ENCODE measurements at regions not wholly inside any gene's neighbourhood (a gene's known extent, or its start where the extent isn't known, plus 50 kb on each side); places are given as distances from the start of the nearest gene placed in this dataset.

GRCh38 chr4:37082912-37083311 is 161.6 kb upstream of the NWD2 start (continued):
- no peak for TF ChIP-seq ZFP36 (IDR thresholded peaks at IDR 0.05; ENCODE audit: borderline replicate concordance, partially characterized antibody)

GRCh38 chr4:37095925-37096324 is 148.6 kb upstream of the NWD2 start:
- no peaks in the 10 kb centered on the region for H3K9me3 ChIP-seq
- no peaks in the 10 kb centered on the region for H3K4me1 ChIP-seq
- ATAC-seq (no peak), FAIRE-seq (no peak), DNase-seq (ENCODE audit: low read depth in 1 of 2, low spot score in 1 of 2) (no peak)
- WGBS (ENCODE audit: missing lambda C conversion rate) = 0% methylated on average over 1 of the region's 1 CpG
- H3K27ac ChIP-seq = no peak overlapping the region
- no peak overlapping the region for H3K4me3 ChIP-seq
- ChIA-PET POLR2A (no interaction called here), CTCF (no interaction called here)
- TF ChIP-seq, protein P1, sequence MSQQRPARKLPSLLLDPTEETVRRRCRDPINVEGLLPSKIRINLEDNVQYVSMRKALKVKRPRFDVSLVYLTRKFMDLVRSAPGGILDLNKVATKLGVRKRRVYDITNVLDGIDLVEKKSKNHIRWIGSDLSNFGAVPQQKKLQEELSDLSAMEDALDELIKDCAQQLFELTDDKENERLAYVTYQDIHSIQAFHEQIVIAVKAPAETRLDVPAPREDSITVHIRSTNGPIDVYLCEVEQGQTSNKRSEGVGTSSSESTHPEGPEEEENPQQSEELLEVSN (IDR thresholded peaks at IDR 0.05; ENCODE audit: borderline replicate concordance, low read depth) = no peak
- TF ChIP-seq RFX5 (IDR thresholded peaks at IDR 0.05) = no peak
- H3K4me2 ChIP-seq = no peak overlapping the region

DNA sequence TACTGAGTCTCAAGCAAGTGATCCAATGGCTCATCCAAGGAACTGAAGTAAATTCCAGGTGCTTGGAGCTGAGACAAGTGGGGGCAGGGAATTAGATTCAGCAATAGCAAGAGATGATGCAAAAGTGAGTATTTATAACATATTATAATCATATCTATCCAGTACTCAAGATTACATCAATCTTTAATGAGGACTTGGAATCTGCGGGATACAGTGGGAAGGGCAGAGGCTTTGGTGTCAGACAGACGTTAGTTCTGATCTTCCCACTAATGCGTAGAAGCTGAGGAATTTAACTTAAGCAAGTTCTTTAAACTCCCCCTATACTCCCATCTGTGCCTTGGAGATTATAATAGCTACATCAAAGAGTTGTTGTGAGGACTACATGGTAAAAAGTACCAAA is 143.4 kb upstream of the NWD2 start:
- DNase-seq (ENCODE audit: low read depth in 1 of 2, low spot score in 1 of 2) = no peak
- Histone ChIP-seq H3K27ac (no peak overlapping the region), H3K4me1 (no peaks in the 10 kb centered on the region), H3K4me3 (no peak overlapping the region), H3K9me3 (no peaks in the 10 kb centered on the region), H3K4me2 (no peak overlapping the region)
- no peak for FAIRE-seq
- ChIA-PET CTCF (no interaction called here), POLR2A (no interaction called here)
- ATAC-seq = no peak
- TF ChIP-seq FOSL2 (IDR thresholded peaks at IDR 0.05) (no peak), FOSL2 (CRISPR knock-in tag; IDR thresholded peaks at IDR 0.05) (no peak), ATOH8 (CRISPR knock-in tag; IDR thresholded peaks at IDR 0.05; ENCODE audit: low read depth) (no peak), EHF (CRISPR knock-in tag; IDR thresholded peaks at IDR 0.05) (no peak), RARB (CRISPR knock-in tag; IDR thresholded peaks at IDR 0.05) (no peak), FOSB (CRISPR knock-in tag; IDR thresholded peaks at IDR 0.05) (no peak), CBX8 (IDR thresholded peaks at IDR 0.05) (no peak), HDAC2 (IDR thresholded peaks at IDR 0.05) (no peak), KDM1A (IDR thresholded peaks at IDR 0.05; ENCODE audit: low read depth) (no peak), MAX (IDR thresholded peaks at IDR 0.05) (no peak), JUNB (IDR thresholded peaks at IDR 0.05) (no peak), ZSCAN20 (CRISPR knock-in tag; IDR thresholded peaks at IDR 0.05) (no peak), ZFP36 (IDR thresholded peaks at IDR 0.05; ENCODE audit: borderline replicate concordance, partially characterized antibody) (no peak)
- TF ChIP-seq, protein P2, sequence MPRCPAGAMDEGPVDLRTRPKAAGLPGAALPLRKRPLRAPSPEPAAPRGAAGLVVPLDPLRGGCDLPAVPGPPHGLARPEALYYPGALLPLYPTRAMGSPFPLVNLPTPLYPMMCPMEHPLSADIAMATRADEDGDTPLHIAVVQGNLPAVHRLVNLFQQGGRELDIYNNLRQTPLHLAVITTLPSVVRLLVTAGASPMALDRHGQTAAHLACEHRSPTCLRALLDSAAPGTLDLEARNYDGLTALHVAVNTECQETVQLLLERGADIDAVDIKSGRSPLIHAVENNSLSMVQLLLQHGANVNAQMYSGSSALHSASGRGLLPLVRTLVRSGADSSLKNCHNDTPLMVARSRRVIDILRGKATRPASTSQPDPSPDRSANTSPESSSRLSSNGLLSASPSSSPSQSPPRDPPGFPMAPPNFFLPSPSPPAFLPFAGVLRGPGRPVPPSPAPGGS (IDR thresholded peaks at IDR 0.05) = no peak
- 53% methylated on average over 3 of the region's 3 CpGs for WGBS (ENCODE audit: missing lambda C conversion rate)

DNA sequence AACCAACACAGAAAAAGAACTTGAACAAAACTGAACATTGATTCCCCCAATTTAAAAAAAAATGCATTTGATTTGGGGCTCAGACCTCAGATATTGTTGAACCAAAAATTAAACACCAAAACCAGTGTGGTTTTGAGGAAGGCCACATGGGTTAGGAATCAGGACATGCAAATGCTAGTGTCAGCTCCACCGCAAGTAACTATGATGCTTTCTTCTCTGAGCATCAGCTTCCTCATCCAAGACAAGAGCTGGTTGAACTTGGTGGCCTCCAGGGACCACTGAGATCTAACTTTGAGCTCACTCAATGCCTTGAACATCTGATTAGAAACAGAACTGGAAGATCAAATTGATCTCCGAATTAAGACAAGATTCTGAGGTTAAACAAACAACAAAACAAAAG is 142.9 kb upstream of the NWD2 start:
- no peak for FAIRE-seq
- no peaks in the 10 kb centered on the region for H3K4me1 ChIP-seq
- no peak for TF ChIP-seq NR3C1 (IDR thresholded peaks at IDR 0.05)
- no peak for TF ChIP-seq SMC3 (IDR thresholded peaks at IDR 0.05)
- no peak for TF ChIP-seq FOSL2 (IDR thresholded peaks at IDR 0.05)
- no peak for TF ChIP-seq FOSL2 (CRISPR knock-in tag; IDR thresholded peaks at IDR 0.05)
- no peak for TF ChIP-seq RARB (CRISPR knock-in tag; IDR thresholded peaks at IDR 0.05)
- TF ChIP-seq ZNF302 (CRISPR knock-in tag; IDR thresholded peaks at IDR 0.05) = no peak
- TF ChIP-seq ZFP36 (IDR thresholded peaks at IDR 0.05; ENCODE audit: borderline replicate concordance, partially characterized antibody) = no peak
- TF ChIP-seq NPAS2 (CRISPR knock-in tag; IDR thresholded peaks at IDR 0.05; ENCODE audit: borderline replicate concordance) = no peak
- TF ChIP-seq ATOH8 (CRISPR knock-in tag; IDR thresholded peaks at IDR 0.05; ENCODE audit: low read depth) = no peak
- TF ChIP-seq MYC (IDR thresholded peaks at IDR 0.05; ENCODE audit: borderline replicate concordance, low read length) = no peak
- TF ChIP-seq CEBPB (IDR thresholded peaks at IDR 0.05) = no peak
- TF ChIP-seq MAFK (IDR thresholded peaks at IDR 0.05; ENCODE audit: partially characterized antibody) = no peak
- no peak for TF ChIP-seq PHF8 (IDR thresholded peaks at IDR 0.05; ENCODE audit: borderline replicate concordance, low read depth)
- no peak for TF ChIP-seq HOXB13 (CRISPR knock-in tag; IDR thresholded peaks at IDR 0.05; ENCODE audit: low read depth)
- no peak for TF ChIP-seq POLR2A (IDR thresholded peaks at IDR 0.05; ENCODE audit: low read length)
- no peak overlapping the region for H3K4me2 ChIP-seq
- H3K27ac ChIP-seq = no peak overlapping the region
- H3K4me3 ChIP-seq = no peak overlapping the region
- 0% methylated on average over 2 of the region's 2 CpGs for WGBS (ENCODE audit: missing lambda C conversion rate)
- DNase-seq (ENCODE audit: low read depth in 1 of 2, low spot score in 1 of 2) = no peak
- ATAC-seq = no peak
- ChIA-PET POLR2A (no interaction called here), CTCF (no interaction called here)
- H3K9me3 ChIP-seq = no peaks in the 10 kb centered on the region
